Mesendoderm (in vitro differentiated cells): ENCODE measurements at regions not wholly inside any gene's neighbourhood (a gene's known extent, or its start where the extent isn't known, plus 50 kb on each side); places are given as distances from the start of the nearest gene placed in this dataset.

Experiments used
- DNase-seq: peaks from one replicate; pipeline ENCODE4 v3.0.0; 2013
- H2AK5ac ChIP-seq: 2 replicates; pipeline ENCODE4 v1.6.1; 2013; ENCODE audit warnings: low read length, inconsistent platforms
- H2BK120ac ChIP-seq: 2 replicates; pipeline ENCODE4 v1.6.1; 2013; ENCODE audit warnings: low read depth, mild to moderate bottlenecking, low read length, moderate library complexity, mixed read lengths
- H2BK15ac ChIP-seq: replicated peaks from 2 replicates; pipeline ENCODE4 v1.6.1; 2013; ENCODE audit warnings: low read depth, mild to moderate bottlenecking, moderate library complexity
- H2BK5ac ChIP-seq: 2 replicates; pipeline ENCODE4 v1.6.1; 2013; ENCODE audit warnings: low read length, inconsistent platforms
- H3K18ac ChIP-seq: 2 replicates; pipeline ENCODE4 v1.6.1; 2013; ENCODE audit warnings: mild to moderate bottlenecking, low read length, mixed read lengths
- H3K23ac ChIP-seq: one replicate; pipeline ENCODE4 v1.6.1; 2013; ENCODE audit warnings: low read length
- H3K27ac ChIP-seq: 2 replicates; pipeline ENCODE4 v1.5.1; 2013; ENCODE audit warnings: low read depth, mild to moderate bottlenecking, inconsistent platforms, low read length, moderate library complexity
- H3K27me3 ChIP-seq: 2 replicates; pipeline ENCODE4 v1.6.1; 2013; ENCODE audit warnings: low read length, control low read depth, mild to moderate bottlenecking, inconsistent platforms; ENCODE audit not compliant: insufficient read depth, poor library complexity
- H3K36me3 ChIP-seq: 2 replicates; pipeline ENCODE4 v1.6.1; 2013; ENCODE audit warnings: low read length, inconsistent platforms; ENCODE audit not compliant: control insufficient read depth, insufficient read depth
- H3K4ac ChIP-seq: one replicate; pipeline ENCODE4 v1.6.1; 2013; ENCODE audit warnings: low read depth, mild to moderate bottlenecking, low read length, moderate library complexity
- H3K4me1 ChIP-seq: 2 replicates; pipeline ENCODE4 v1.6.1; 2013; ENCODE audit warnings: low read depth, low read length, inconsistent platforms; ENCODE audit not compliant: control insufficient read depth
- H3K4me2 ChIP-seq: 2 replicates; pipeline ENCODE4 v1.6.1; 2013; ENCODE audit warnings: low read length
- H3K4me3 ChIP-seq: 2 replicates; pipeline ENCODE4 v1.5.1; 2013; ENCODE audit warnings: mild to moderate bottlenecking, low read length
- H3K56ac ChIP-seq: one replicate; pipeline ENCODE4 v1.6.1; 2013; ENCODE audit warnings: low read length
- H3K79me1 ChIP-seq: 2 replicates; pipeline ENCODE4 v1.6.1; 2013; ENCODE audit warnings: low read length, inconsistent platforms
- H3K79me2 ChIP-seq: 2 replicates; pipeline ENCODE4 v1.6.1; 2013; ENCODE audit warnings: mild to moderate bottlenecking, low read length; ENCODE audit not compliant: control insufficient read depth, insufficient read depth
- H3K9ac ChIP-seq: 2 replicates; pipeline ENCODE4 v1.6.1; 2013; ENCODE audit warnings: low read length, inconsistent platforms
- H4K5ac ChIP-seq: one replicate; pipeline ENCODE4 v1.6.1; 2013; ENCODE audit warnings: low read length
- H4K8ac ChIP-seq: one replicate; pipeline ENCODE4 v1.6.1; 2013; ENCODE audit warnings: low read depth, mild to moderate bottlenecking, control low read depth, low read length, moderate library complexity
- WGBS: extraction: QIAGEN DNeasy Blood & Tissue Kit; methylation state at CpG from one replicate; pipeline ENCODE4 v1.1.7; 2013; ENCODE audit warnings: low lambda C conversion rate, missing lambda C conversion rate; ENCODE audit not compliant: insufficient coverage; ENCODE audit errors: extremely low coverage; 5-methylcytosine and 5-hydroxymethylcytosine counted together

GRCh38 chr18:28382215-28382879 is 205.4 kb upstream of the CDH2 start:
- Histone ChIP-seq H3K4me2 (no peak overlapping the region), H2BK15ac (no peak overlapping the region), H2BK5ac (no peak overlapping the region), H3K18ac (no peak overlapping the region), H3K4me1 (no peaks in the 10 kb centered on the region), H2BK120ac (no peak overlapping the region), H3K9ac (no peak overlapping the region), H3K4me3 (no peak overlapping the region), H3K36me3 (no peaks in the 10 kb centered on the region), H3K79me1 (no peaks in the 10 kb centered on the region), H3K56ac (no peak overlapping the region), H2AK5ac (no peak overlapping the region), H3K23ac (no peak overlapping the region), H3K4ac (no peak overlapping the region), H4K8ac (no peak overlapping the region), H3K27me3 (no peaks in the 10 kb centered on the region), H4K5ac (no peak overlapping the region), H3K27ac (no peak overlapping the region), H3K79me2 (no peaks in the 10 kb centered on the region)
- DNase-seq: no peak
- WGBS: no CpG with 5 or more reads among the region's 3 CpGs

- no CpG with 5 or more reads among the region's 4 CpGs for WGBS
- Histone ChIP-seq H3K27ac (no peak overlapping the region), H2AK5ac (no peak overlapping the region)
Observed at GRCh38 chr18:28372186-28372585, 195.3 kb upstream of the CDH2 start.

GRCh38 chr18:28366676-28367075 is 189.7 kb upstream of the CDH2 start:
- H3K4ac ChIP-seq: no peak overlapping the region
- no CpG with 5 or more reads among the region's 4 CpGs for WGBS
- H3K27ac ChIP-seq: no peak overlapping the region
- no peak overlapping the region for H4K5ac ChIP-seq
- DNase-seq: no peak
- no peak overlapping the region for H3K9ac ChIP-seq
- H2AK5ac ChIP-seq: no peak overlapping the region
- H3K27me3 ChIP-seq: no peaks in the 10 kb centered on the region
- H3K4me2 ChIP-seq: no peak overlapping the region
- H2BK120ac ChIP-seq: no peak overlapping the region
- H2BK15ac ChIP-seq: no peak overlapping the region
- no peak overlapping the region for H2BK5ac ChIP-seq
- H3K23ac ChIP-seq: no peak overlapping the region
- H3K79me1 ChIP-seq: no peaks in the 10 kb centered on the region
- H3K4me3 ChIP-seq: no peak overlapping the region
- no peaks in the 10 kb centered on the region for H3K4me1 ChIP-seq
- H3K18ac ChIP-seq: no peak overlapping the region
- no peaks in the 10 kb centered on the region for H3K79me2 ChIP-seq
- H3K36me3 ChIP-seq: no peaks in the 10 kb centered on the region
- H3K56ac ChIP-seq: no peak overlapping the region
- no peak overlapping the region for H4K8ac ChIP-seq

More at GRCh38 chr18:28372186-28372585, 195.3 kb upstream of the CDH2 start:
- Histone ChIP-seq H3K23ac (no peak overlapping the region), H3K27me3 (no peaks in the 10 kb centered on the region), H3K9ac (no peak overlapping the region), H3K79me1 (no peaks in the 10 kb centered on the region), H4K5ac (no peak overlapping the region), H3K18ac (no peak overlapping the region), H2BK5ac (no peak overlapping the region), H3K4me2 (no peak overlapping the region), H4K8ac (no peak overlapping the region), H3K4me1 (no peaks in the 10 kb centered on the region), H3K79me2 (no peaks in the 10 kb centered on the region), H3K36me3 (no peaks in the 10 kb centered on the region), H2BK15ac (no peak overlapping the region), H3K4ac (no peak overlapping the region), H3K4me3 (no peak overlapping the region), H3K56ac (no peak overlapping the region), H2BK120ac (no peak overlapping the region)
- no peak for DNase-seq

- Histone ChIP-seq H2BK15ac (no peak overlapping the region), H2BK5ac (no peak overlapping the region), H3K4me3 (no peak overlapping the region), H3K79me2 (no peaks in the 10 kb centered on the region), H3K18ac (no peak overlapping the region), H3K4me1 (no peaks in the 10 kb centered on the region), H3K56ac (no peak overlapping the region), H3K4me2 (no peak overlapping the region), H3K79me1 (no peaks in the 10 kb centered on the region), H2AK5ac (no peak overlapping the region), H4K5ac (no peak overlapping the region), H3K9ac (no peak overlapping the region), H3K4ac (no peak overlapping the region), H3K36me3 (no peaks in the 10 kb centered on the region), H3K27ac (no peak overlapping the region), H3K23ac (no peak overlapping the region), H2BK120ac (no peak overlapping the region), H3K27me3 (no peaks in the 10 kb centered on the region), H4K8ac (no peak overlapping the region)
- WGBS: no CpG with 5 or more reads among the region's 1 CpG
- DNase-seq: no peak
Observed at GRCh38 chr18:28365411-28365831, 188.5 kb upstream of the CDH2 start.

GRCh38 chr18:28363124-28363523 is 186.2 kb upstream of the CDH2 start:
- no peak overlapping the region for H3K9ac ChIP-seq
- H3K18ac ChIP-seq: no peak overlapping the region
- H3K79me1 ChIP-seq: no peaks in the 10 kb centered on the region
- H3K36me3 ChIP-seq: no peaks in the 10 kb centered on the region
- H3K79me2 ChIP-seq: no peaks in the 10 kb centered on the region
- H4K5ac ChIP-seq: no peak overlapping the region
- H3K4ac ChIP-seq: no peak overlapping the region
- H4K8ac ChIP-seq: no peak overlapping the region
- H3K23ac ChIP-seq: no peak overlapping the region
- H2BK5ac ChIP-seq: no peak overlapping the region
- no peak overlapping the region for H3K4me2 ChIP-seq
- no peak overlapping the region for H3K56ac ChIP-seq
- WGBS: no CpG with 5 or more reads among the region's 8 CpGs
- no peak overlapping the region for H2BK15ac ChIP-seq
- DNase-seq: no peak
- H3K4me3 ChIP-seq: no peak overlapping the region
- H2AK5ac ChIP-seq: no peak overlapping the region
- no peaks in the 10 kb centered on the region for H3K4me1 ChIP-seq
- H3K27ac ChIP-seq: no peak overlapping the region
- no peak overlapping the region for H2BK120ac ChIP-seq
- H3K27me3 ChIP-seq: no peaks in the 10 kb centered on the region

- H3K56ac ChIP-seq: no peak overlapping the region
- H3K79me1 ChIP-seq: no peaks in the 10 kb centered on the region
- H4K8ac ChIP-seq: no peak overlapping the region
- no CpG with 5 or more reads among the region's 4 CpGs for WGBS
- no peak for DNase-seq
- H2BK120ac ChIP-seq: no peak overlapping the region
- H4K5ac ChIP-seq: no peak overlapping the region
- no peak overlapping the region for H3K9ac ChIP-seq
- H3K23ac ChIP-seq: no peak overlapping the region
- H3K36me3 ChIP-seq: no peaks in the 10 kb centered on the region
- H3K27me3 ChIP-seq: no peaks in the 10 kb centered on the region
- H3K4me1 ChIP-seq: no peaks in the 10 kb centered on the region
- H3K4ac ChIP-seq: no peak overlapping the region
- no peak overlapping the region for H3K4me2 ChIP-seq
- no peak overlapping the region for H2BK5ac ChIP-seq
- no peak overlapping the region for H3K4me3 ChIP-seq
- H3K18ac ChIP-seq: no peak overlapping the region
- H2BK15ac ChIP-seq: no peak overlapping the region
- no peak overlapping the region for H3K27ac ChIP-seq
- no peaks in the 10 kb centered on the region for H3K79me2 ChIP-seq
- H2AK5ac ChIP-seq: no peak overlapping the region
Observed at GRCh38 chr18:28359176-28359575, 182.2 kb upstream of the CDH2 start.
